ENCODE measurements at regions not wholly inside any gene's neighbourhood (a gene's known extent, or its start where the extent isn't known, plus 50 kb on each side); places are given as distances from the start of the nearest gene placed in this dataset.
"Not testable (repeated sequence)": the region's sequence is repeated elsewhere in the genome, so short reads cannot be mapped to it uniquely, and the experiment has no call there.

DNA sequence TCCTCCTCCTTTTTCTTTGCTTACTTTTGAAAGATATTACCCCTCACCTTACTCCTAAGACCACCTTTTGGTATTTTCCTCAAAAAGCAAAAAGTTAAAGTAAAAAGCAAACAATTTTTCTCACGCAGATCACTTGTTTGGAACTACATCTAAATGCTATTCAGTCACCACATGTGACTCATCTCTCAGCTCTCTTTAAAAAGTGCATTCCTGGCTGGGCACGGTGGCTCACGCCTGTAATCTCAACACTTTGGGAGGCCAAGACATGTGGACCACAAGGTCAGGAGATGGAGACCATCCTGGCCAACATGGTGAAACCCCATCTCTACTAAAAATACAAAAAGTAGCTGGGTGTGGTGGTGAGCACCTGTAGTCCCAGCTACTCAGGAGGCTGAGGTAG lies 218.0 kb downstream of the HS3ST3B1 start:
- DNase-seq = not testable (repeated sequence)

DNA sequence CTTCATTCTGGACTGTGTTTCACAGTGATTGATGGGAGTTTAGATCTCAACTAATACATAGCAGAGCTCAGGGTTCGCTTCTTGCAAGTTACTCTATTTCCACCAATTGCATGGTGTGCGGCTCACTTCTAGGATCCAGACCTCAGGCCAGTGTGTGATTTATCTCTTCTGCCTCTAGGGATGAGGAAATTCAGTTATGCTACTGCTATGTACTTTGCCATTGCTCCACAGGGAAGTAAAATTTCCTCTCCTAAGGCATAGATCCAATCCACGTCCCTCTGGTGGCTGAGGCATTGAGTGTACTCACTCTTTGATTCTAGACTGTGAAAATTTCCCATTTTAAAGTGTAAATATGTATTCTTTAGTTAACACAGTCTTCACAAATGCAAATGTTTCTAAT lies 214.1 kb downstream of the HS3ST3B1 start:
- DNase-seq = no peak

DNA sequence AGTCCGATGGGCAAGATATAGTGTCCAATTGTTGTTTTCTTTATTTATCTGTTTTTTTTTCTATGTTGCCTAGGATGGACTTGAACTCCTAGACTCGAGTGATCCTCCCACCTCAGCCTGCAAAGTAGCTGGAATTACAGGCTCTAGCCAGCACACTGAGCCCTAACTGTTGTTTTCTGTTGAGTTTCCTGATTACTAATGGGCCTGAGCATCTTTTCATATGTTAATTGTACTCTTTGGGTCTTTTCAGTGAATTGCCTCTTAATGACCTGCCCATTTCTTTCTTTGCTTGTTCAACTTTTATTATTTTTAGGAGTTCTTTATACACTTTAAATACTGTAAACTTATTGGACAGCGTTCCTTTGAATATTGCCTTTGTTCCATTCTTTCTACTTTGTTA lies 213.0 kb downstream of the HS3ST3B1 start:
- DNase-seq = no peak

DNA sequence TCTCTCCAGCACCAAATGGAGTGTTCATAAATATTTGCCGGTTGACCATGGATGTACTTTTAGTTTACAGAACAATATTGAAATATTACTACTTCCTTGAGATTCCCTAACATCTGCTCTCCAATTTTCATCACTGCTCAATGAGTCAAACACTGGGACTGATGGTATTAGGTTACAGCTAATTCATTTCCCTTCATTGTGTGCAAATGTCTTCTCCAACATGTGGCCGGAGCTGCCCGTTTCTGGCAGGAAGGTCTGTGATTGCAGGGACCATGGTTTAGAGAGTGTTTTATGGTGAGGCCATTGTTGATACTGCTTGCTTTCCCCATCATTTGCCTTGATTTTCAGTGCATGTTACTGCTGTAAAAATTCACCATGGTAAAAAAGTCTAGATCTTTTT lies 209.3 kb downstream of the HS3ST3B1 start:
- no peak for DNase-seq

DNA sequence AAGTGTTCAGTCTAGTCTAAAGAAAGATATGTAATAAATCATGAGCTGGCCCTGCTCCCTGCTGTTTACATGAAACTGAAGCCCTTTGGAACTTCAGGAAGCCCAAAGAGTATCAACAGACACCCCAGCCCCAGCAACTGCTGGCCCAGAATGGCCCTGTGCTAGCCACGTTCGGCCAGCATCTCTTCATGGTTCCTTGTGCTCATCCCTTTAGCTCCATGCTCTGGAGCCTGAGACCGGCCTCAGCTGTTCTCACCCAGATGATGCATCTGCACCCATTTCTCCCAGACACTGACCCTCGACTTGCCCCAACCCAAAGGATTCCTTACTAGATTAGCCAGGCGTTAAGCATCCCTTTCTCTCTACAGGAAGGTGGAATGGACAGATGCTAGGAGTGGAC lies 207.3 kb downstream of the HS3ST3B1 start:
- DNase-seq = no peak

DNA sequence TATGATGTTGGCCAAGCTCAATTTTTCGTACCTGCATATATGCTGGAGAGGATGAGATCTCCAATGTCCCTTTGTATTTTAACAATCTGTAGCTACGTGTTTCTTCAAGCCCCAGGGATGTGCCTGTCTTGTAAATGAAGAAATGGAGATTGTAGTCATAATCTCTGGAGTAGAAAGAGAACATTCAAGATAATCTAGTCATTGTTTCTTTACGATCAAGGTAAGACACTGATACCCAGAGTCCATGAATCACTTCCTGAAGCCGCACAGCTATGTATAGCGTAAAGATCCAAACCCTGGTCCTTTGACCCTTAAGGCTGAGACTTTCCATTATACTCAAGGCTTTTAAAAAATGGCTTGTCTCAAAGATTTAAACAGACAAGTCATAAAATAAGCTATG lies 205.5 kb downstream of the HS3ST3B1 start:
- no peak for DNase-seq

DNA sequence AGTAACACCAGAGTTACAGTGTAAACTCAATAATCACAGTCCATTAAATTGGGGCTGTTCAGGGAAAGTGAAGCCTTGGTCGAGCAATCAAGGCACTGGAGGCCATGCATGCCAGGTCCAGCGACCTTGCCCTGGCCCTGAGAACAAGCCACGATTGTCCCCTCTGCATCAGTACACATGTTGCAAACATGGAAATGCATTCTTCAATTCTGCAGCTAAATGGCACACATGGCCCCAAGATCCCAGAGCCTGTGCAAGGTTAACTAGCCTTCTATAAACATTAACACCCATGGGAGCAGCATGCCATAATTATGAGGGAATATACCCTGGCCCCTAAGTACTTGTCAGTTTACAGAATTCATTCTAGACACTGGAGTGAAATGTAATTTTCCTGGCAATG lies 204.7 kb downstream of the HS3ST3B1 start:
- no peak for DNase-seq

DNA sequence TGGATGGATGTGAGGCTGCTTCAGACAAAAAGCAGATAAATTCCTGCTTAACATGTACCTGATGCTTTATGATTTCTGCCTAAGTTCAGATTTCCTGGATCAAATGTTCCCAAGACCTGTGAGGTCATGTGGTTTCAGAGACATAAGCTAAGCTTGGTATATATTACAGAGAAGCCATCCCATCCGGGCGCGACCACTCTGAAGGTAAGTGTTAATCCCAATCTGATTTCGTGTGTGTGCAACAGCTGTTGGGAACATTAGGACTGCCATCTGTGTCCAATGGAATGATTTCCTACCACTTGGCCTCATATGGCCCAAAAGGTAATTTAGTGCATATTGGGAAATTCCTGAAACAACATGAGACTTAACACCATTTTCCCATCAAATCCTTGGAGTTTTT lies 199.1 kb downstream of the HS3ST3B1 start:
- peak; percentile 41 to 83 for DNase-seq

DNA sequence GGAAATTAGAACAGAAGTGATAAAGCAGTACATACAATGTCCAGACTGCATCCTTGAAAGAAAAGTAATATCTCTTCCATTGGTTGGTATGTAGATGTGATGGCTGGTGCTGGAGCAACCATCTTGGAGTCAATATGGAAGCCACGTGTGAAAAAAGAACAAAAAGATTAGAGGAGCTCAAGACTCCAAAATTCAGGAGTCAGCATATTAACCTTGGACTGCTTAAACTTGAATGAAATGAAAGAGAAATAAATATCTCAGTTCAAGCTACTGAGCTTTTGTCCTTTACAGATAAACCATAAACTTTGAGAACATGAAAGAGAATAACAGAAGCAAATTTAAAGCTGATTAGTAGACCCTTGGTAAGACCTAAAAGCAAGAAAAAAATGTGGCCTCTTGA lies 197.9 kb downstream of the HS3ST3B1 start:
- DNase-seq = no peak

DNA sequence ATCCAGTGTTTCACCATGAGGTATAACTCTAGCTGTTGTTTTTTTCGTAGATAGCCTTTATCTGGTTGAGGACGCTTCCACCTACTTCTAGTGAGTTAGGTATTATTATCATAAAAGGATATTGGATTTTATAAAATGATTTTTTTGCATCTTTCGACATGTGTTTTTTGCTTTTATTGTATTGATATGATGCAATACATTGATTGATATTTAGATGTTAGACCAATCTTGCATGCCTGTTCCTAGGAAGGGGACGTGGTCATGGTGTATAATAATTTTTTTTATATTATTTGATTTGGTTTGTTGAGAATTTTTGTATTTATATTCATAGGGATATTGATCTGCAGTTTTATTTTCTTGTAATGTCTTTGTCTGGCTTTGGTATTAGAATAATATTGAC lies 193.3 kb downstream of the HS3ST3B1 start:
- DNase-seq = no peak

DNA sequence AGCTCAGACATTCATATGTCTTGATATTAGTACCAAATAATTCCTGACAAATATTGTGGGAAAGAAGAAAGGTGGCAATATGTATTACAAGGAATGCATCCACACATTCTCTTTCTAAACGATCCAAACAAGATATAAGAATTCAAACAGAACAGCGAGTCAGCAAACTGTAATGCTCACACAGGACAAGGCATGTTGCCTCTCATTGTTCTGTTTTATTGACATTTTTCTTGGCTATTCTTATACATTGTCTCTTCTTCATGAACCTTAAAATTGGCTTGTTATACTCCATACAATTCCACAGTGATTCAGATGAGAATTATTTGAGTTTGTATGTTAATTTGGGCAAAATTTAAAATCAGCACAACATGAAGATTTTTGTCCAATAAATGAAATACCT lies 189.1 kb downstream of the HS3ST3B1 start:
- no peak for DNase-seq

DNA sequence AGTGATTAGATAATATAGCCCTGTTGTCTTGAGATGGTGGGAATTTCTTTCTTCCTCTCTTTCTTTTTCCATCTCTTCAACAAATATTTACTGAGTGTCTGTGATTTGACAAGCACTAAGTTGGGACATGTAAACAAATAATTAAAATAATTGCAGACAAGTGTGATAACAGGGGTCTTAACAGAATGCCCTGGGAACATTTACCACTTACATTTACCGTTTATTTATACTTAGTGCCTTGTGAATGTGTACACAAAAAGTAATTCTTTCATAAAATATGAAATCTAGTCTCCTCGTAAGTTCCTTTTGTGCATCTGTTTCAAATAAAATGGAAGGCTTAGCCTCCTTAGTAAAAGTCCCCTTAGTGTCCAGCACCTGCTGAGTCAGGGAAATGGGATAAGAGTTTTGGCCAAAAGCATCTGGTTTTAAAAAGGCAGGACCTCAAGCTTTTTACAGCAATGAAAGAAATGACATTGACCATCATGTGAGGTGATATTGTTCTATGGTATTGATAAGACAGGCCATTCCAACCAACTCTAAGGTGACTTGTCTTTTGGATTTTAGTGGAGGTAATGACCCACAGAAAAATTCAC lies 188.2 kb downstream of the HS3ST3B1 start:
- no peak for DNase-seq

DNA sequence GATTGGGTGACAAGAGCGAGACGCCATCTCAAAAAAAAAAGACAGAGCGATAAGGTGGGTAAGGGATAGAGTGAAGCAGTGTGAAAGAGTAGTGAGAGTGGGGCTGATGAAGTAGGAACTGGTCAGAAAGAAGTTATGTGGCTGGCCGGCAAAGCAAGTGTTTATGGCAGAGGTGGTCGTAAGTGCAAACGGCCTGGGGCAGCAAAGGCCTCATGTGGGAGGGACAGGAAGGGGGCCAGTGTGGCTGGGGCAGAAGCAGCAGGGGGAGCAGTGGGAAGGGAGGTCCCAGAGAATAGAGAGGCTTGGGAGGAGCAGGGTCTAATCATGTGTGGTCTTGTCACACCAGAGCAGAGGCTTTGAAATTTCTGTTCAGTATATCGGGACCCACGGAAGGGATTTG lies 186.2 kb downstream of the HS3ST3B1 start:
- no peak for DNase-seq

DNA sequence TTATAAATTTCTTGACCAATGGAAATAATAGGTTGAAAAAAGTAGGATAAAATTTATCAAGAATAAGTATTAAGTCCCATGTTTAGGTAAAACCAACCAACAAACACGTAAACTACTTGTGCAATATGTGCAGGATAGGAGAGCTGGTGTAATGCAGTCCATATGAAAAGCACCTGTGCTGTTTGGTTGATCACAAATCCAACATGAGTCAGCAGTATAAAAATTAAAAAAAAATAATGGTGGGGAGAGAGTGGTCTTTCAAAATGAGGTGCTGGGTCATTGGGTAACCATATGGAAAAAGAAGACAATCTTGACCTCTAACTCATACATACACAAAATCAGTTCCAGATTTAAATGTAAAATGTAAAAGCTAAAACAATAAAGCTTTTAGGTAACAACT lies 181.8 kb downstream of the HS3ST3B1 start:
- no peak for DNase-seq

DNA sequence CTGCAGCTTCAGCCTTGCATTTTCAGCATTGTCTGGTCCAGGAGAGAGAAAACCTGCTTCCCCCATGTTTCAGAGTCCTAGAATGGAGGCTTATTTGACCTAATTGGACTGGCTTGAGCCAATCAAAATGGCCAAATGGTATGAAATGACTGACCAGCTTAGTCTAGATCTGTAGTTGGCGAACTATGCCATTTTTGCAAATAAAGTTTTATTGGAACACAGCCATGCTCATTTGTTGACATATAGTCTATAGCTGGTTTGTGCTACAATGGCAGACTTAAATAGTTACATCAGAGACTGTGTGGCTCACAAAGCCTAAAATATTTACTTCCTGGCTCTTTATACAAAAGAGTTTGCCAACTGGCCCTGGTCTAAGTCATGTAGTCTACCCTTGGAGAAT lies 180.8 kb downstream of the HS3ST3B1 start:
- DNase-seq = no peak

DNA sequence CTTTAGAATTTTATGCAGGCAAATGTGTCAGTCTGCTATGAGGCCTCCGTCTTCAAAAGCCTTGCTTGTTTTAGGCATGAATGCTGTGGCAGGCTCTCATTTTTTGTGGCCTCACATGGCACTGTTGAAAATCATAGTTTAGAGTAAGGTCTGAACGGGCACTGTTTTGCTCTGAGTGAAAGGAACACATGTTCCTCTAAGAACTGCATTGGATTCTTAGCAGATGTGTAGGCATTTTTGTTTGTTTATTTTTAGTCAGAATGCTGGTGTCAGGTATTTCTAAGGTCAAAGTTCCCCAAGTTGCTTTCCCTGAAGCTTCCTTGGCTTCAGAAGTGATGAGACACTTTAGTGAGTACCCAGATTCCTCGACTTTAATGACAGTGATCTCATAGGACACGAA lies 173.7 kb downstream of the HS3ST3B1 start:
- DNase-seq = no peak

DNA sequence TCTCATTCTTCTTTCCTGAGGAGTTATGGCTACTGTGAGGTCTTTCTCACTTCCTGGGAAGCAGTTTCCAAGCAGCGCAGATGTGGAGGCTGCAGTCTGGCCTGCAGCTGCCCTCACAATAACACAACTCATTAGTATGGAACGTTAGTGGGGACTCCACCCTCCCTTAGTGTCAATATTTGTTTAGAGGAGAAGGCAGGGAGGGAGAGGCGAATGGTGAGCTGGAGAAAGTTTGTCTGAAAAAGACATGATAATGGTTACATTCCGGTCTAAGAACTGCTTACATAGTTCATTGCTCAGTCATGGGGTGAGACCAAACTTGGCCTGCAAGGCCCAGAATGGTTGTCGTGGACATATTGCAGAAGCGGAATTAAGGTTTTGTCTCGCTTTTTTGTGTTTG lies 170.2 kb downstream of the HS3ST3B1 start:
- no peak for DNase-seq

DNA sequence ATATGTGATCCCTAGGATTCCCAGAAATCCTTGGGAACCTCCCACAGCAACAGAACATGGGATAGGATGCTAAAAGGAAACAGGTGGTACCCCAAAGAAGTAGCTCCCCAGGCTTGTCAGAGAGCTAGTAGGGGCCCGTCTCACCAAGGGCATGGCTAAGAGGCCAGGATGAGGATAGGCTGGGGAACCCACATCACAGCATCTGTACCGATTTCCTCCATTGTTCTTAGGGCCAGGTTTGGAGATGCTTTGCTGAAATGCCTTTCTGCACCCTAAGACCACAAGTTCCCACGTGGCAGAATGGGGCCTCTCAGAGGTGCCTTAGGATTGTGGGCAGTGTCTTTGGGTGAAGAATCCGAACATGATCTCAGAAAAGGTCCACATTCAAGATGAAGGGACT lies 169.5 kb downstream of the HS3ST3B1 start:
- no peak for DNase-seq

DNA sequence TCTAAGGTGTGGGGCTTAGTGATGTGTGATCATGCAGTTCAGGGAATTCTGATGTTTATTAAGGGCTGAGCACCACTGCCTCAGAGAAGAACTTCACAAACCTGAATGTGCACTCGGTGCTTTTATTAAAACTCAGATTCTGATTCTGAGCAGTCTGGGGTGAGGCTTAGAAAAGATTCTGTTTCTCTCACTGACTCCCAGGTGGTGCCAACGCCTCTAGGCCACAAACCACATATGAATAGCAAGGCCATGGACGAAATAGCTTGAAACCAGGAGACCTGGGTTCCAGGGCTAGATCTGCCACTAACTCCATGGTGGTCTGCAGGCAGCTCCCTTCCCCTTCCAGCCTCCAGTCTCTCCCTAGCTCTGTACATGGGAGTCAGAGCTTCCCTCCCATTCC lies 169.1 kb downstream of the HS3ST3B1 start:
- DNase-seq = no peak

DNA sequence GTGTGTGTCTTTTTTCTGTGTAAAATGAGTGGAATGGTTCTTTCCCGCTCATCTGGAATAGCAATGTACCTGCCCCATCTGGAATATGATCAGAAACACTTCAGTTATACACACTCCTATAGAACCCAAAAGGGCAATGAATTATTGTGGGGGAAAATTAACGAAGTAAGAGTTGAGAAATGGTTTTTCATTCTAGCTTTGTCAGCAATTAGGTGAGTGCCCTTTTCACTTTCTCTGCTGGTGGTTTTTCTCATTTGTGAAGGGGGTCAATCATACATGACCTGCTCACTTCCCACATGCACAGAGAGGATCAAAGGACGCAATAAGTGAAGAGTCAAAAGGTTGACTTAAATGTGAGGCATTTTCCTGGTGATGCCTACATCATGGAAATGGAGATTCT lies 168.0 kb downstream of the HS3ST3B1 start:
- DNase-seq = no peak

DNA sequence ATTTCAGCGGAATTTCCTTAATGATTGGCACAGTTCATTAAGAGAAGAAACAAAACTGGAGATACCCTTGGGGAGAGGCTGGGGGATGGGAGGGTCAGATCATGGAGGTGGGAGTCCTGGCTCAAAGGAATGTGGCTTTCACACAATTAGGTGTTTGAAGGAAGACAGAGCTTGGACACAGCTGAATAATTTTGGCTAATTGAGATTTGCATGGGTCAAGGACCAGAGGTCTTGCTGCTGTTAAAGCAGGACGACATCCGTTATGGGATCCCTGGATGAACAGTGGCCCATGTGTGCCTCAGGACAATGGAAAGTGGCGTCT lies 160.3 kb downstream of the HS3ST3B1 start:
- DNase-seq = no peak

DNA sequence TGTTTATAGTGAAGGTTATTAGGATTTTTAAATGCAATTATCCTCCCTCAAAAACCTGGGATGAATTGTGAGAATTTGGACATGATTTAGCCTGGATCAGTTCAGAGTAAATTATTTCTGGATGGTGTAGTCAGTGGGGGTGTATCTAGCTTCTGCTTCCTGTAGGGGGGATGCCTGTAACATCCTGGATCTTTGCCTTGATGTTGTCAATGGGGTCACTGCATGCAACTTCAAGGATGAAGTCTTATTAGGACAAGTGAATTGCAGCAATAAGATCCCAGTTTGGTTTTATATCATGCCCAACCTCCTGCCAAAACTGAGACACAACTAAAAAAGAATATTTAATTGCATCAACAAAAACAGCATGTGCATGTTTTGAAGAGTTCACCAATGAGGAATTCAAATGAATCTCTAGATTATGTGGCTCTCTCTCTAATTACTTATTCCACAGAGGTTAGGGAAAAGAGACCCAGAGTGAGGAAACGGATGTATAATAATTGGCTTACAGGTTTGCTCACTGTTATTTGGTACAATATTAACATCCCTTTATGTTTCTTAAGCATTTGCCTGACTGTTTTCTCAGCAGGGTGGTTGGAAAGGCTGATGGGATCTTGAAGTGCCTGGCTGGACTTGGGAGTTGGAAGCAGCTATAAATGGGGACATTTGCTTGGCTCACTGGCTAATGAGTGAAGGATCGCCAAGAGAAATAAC lies 159.8 kb downstream of the HS3ST3B1 start:
- no peak for DNase-seq

DNA sequence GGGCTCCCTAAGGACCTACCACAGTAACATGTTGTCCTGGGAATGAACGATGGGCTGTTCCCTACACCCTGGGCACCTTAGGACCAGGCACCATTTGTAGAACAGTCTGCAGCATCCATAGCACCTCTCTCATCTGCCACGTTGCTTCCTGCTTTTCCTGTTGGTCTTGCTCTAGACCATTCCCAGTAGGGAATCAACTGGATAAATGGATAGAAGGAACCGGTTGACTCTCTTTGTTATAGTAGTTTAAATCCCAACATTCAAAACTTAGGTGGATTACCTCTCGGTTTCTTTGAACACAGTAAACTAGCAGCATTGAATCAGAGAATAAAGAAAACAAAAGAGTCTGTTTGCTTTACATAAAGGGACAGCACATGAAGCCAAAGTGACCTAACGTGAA lies 159.1 kb downstream of the HS3ST3B1 start:
- DNase-seq = no peak

DNA sequence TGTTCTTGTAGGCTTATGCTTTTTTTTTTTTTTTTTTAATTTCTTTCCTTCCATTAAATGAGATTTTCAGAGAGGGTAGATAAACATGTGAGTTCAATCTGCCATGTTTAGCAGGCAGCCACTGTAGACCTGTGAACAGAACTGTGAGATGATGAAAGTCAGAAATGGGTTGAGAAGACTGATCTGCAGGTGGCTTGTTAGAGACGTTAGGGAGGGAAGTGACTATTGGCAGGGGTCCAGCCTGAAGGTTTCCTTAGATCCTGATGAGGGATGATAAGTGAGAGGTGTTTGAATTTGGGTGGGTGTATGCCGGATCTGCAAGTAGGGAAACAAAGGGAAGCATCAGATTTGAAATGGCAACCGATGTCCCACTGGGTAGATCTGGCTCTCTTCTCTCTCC lies 157.8 kb downstream of the HS3ST3B1 start:
- DNase-seq = no peak

DNA sequence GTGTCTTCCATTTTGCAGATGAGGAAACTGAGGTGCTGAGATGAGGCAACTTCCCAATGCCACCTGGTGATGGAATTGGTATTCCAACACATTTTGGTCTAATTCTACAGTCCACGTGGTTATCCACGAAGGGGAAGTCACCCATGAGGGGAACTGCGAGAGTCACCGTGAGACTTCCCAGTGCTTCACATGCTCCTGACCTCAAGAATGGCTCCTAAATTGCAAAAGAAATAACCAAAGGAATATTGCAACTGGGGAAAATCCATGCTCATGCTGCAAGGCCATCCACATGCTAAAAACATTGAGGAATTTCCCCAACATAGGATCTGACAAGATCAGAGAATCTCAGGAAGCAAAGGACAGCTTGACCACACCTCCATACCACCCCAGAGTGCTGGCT lies 153.9 kb downstream of the HS3ST3B1 start:
- no peak for DNase-seq
